Osteocyte (in vitro differentiated cells): ENCODE measurements at regions not wholly inside any gene's neighbourhood (a gene's known extent, or its start where the extent isn't known, plus 50 kb on each side); places are given as distances from the start of the nearest gene placed in this dataset.

Experiments used
- DNase-seq: peaks from one replicate; pipeline ENCODE4 v3.0.0; 2021; ENCODE audit warnings: mixed read lengths; ENCODE audit not compliant: unreplicated experiment; ENCODE audit errors: extremely low spot score
- H3K27ac Mint-ChIP-seq: one replicate; pipeline ENCODE4 v1.8.0; 2021; ENCODE audit warnings: mild to moderate bottlenecking, mixed read lengths; ENCODE audit not compliant: unreplicated experiment
- H3K27me3 Mint-ChIP-seq: one replicate; pipeline ENCODE4 v1.8.0; 2021; ENCODE audit warnings: mixed read lengths; ENCODE audit not compliant: unreplicated experiment
- H3K36me3 Mint-ChIP-seq: one replicate; pipeline ENCODE4 v1.8.0; 2021; ENCODE audit warnings: mixed read lengths; ENCODE audit not compliant: unreplicated experiment
- H3K4me1 Mint-ChIP-seq: one replicate; pipeline ENCODE4 v1.8.0; 2021; ENCODE audit warnings: mixed read lengths; ENCODE audit not compliant: unreplicated experiment
- H3K4me3 Mint-ChIP-seq: one replicate; pipeline ENCODE4 v1.8.0; 2021; ENCODE audit warnings: mild to moderate bottlenecking, moderate library complexity, mixed read lengths; ENCODE audit not compliant: unreplicated experiment
- H3K9me3 Mint-ChIP-seq: one replicate; pipeline ENCODE4 v1.8.0; 2021; ENCODE audit warnings: mixed read lengths; ENCODE audit not compliant: unreplicated experiment
- TF ChIP-seq, protein P1 (sequence below): fragments of 200-600 bp; sonication (generic); IDR thresholded peaks from 2 replicates; pipeline ENCODE4 v1.5.0; 2021; ENCODE audit warnings: antibody characterized with exemption, mild to moderate bottlenecking, moderate library complexity

DNA sequence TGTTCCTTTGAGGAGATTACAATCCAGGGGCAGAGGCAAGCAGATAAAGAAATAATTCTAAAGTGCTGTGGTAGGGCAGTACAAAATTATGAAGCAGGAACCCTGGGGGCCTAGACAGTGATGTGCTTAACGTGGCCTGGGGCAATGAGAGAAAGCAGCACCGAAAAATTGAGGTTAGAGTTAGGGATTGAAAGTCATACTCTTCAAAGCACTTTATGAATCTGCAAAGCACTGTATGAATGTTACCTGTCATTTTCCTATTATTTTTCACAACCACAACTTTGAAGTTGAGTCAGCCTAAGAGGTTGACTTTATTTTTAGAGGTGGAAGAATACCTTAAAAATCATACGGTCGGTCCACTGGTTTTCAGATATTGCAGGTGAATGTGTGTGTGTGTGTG lies 183.4 kb upstream of the NFIA start:
- no peak overlapping the region for H3K4me3 Mint-ChIP-seq
- no peaks in the 10 kb centered on the region for H3K36me3 Mint-ChIP-seq
- H3K27me3 Mint-ChIP-seq: no peaks in the 10 kb centered on the region
- DNase-seq: no peak
- H3K27ac Mint-ChIP-seq: no peak overlapping the region
- H3K9me3 Mint-ChIP-seq: no peaks in the 10 kb centered on the region
- TF ChIP-seq, protein P1, sequence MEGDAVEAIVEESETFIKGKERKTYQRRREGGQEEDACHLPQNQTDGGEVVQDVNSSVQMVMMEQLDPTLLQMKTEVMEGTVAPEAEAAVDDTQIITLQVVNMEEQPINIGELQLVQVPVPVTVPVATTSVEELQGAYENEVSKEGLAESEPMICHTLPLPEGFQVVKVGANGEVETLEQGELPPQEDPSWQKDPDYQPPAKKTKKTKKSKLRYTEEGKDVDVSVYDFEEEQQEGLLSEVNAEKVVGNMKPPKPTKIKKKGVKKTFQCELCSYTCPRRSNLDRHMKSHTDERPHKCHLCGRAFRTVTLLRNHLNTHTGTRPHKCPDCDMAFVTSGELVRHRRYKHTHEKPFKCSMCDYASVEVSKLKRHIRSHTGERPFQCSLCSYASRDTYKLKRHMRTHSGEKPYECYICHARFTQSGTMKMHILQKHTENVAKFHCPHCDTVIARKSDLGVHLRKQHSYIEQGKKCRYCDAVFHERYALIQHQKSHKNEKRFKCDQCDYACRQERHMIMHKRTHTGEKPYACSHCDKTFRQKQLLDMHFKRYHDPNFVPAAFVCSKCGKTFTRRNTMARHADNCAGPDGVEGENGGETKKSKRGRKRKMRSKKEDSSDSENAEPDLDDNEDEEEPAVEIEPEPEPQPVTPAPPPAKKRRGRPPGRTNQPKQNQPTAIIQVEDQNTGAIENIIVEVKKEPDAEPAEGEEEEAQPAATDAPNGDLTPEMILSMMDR: no peak
- peaks cover 13% of the 10 kb centered on the region for H3K4me1 Mint-ChIP-seq

DNA sequence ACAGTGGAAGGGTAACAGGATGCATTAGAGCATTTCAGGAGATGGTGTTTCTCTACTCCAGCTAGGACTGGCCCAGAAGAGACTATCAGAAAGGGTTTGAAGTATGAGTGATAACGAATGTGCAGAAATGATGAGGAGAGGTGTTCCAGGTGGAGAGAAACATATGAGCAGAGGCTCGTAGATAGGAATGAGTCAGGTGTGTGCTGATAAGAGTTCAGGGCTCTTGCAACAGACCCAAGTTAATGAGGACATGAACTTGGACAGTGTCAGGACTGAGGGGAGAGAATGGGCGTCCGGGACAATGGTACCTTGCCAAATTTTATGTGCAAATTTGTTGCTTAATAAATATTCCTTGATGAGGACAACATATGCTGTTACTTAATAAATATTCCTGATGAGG lies 183.9 kb upstream of the NFIA start:
- TF ChIP-seq, protein P1: no peak
- no peaks in the 10 kb centered on the region for H3K27me3 Mint-ChIP-seq

DNA sequence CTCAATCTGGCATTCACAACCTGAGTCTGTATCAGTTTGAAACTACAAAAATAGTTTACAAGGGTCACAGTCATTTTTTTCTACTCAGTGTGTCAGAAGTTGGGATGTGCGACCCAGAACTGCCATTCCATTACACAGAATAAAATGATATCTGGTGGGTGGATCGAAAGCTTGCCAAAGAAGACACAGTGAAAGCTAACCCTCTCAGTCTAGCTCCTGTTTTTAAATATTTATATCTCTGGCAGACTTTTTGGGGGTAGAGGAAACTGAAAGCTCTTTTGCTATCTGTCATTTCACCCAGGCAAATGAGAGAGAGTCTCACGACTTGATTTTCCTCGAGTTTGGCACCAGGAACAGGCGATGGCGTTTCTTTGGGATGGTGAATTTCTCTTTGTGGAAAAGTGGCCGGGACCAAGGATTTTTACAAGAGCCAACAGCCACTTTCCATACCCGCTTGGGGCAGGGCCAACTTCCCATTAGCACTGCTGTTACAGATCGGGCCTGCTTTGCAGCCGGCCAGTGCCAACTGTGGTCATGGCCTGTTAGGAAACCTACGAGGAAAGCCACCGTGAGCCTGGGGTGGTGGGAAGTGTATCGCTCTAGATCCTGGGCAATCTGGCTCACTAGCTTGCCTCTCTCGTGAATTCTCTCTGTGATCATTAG lies 185.5 kb upstream of the NFIA start:
- Mint-ChIP-seq H3K4me1 (no peaks in the 10 kb centered on the region), H3K4me3 (no peak overlapping the region), H3K9me3 (no peaks in the 10 kb centered on the region), H3K27me3 (no peaks in the 10 kb centered on the region), H3K27ac (no peak overlapping the region), H3K36me3 (no peaks in the 10 kb centered on the region)
- DNase-seq: no peak
- TF ChIP-seq, protein P1: no peak

More for the DNA sequence above, 183.9 kb upstream of the NFIA start:
- Mint-ChIP-seq H3K27ac (no peak overlapping the region), H3K36me3 (no peaks in the 10 kb centered on the region), H3K4me3 (no peak overlapping the region), H3K4me1 (peaks cover 7% of the 10 kb centered on the region), H3K9me3 (no peaks in the 10 kb centered on the region)
- no peak for DNase-seq

DNA sequence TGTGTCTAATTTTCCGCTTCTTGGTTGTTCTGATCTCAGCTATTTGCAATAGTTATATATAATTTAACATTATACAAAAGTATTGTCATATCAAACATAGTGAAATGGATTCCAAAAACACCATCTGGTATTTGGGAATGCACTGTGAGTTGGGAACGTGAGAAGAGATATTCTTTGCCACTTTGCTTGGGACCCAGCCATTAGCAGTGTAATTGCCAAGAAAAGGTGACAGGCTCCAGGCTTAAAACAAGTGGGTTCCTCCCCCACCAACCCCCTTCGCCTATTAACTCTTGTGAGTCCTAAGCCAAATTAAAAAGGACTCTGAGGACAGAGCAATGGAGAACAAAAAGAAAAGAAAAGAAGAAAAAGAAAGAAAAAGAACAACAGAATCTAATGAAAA lies 186.7 kb upstream of the NFIA start:
- H3K27me3 Mint-ChIP-seq: no peaks in the 10 kb centered on the region
- no peak for DNase-seq
- H3K36me3 Mint-ChIP-seq: no peaks in the 10 kb centered on the region
- no peak overlapping the region for H3K4me3 Mint-ChIP-seq
- H3K9me3 Mint-ChIP-seq: no peaks in the 10 kb centered on the region
- H3K27ac Mint-ChIP-seq: no peak overlapping the region
- TF ChIP-seq, protein P1: no peak
- peaks cover 3% of the 10 kb centered on the region for H3K4me1 Mint-ChIP-seq

DNA sequence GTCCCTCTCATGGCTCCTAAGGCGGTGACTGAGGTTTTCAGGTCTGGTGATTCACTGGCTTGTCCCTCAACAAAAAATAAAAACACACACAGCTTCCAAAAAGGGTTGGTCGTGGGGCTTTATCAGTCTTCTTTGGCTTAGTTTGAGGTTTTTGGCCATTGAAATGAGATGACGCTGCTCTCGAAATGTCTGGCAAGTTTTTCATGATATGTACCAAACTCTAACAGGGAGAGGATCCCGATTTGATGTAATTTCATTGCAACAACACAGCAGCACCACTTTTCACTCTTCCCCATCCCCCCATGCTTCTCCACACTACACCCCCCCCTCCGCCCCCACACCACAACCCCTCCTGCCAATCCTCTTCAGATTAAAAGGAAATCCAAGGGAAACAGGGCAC lies 187.1 kb upstream of the NFIA start:
- no peak overlapping the region for H3K27ac Mint-ChIP-seq
- H3K4me1 Mint-ChIP-seq: peaks cover 3% of the 10 kb centered on the region
- TF ChIP-seq, protein P1: no peak
- DNase-seq: no peak
- no peaks in the 10 kb centered on the region for H3K36me3 Mint-ChIP-seq
- no peaks in the 10 kb centered on the region for H3K27me3 Mint-ChIP-seq
- H3K4me3 Mint-ChIP-seq: no peak overlapping the region
- no peaks in the 10 kb centered on the region for H3K9me3 Mint-ChIP-seq
